HG02610 (cell line): ENCODE measurements at regions not wholly inside any gene's neighbourhood (a gene's known extent, or its start where the extent isn't known, plus 50 kb on each side); places are given as distances from the start of the nearest gene placed in this dataset.
A peak's percentile ranks its signal among the peaks of the same experiment; 100 is the strongest.

Experiments
- ATAC-seq: cut with Tn5 transposase; IDR thresholded peaks from one replicate; pipeline ENCODE4 v1.9.1; 2021; ENCODE audit warnings: mild to moderate bottlenecking, moderate library complexity; ENCODE audit not compliant: unreplicated experiment

- ATAC-seq: no peak
Observed at GRCh38 chr5:17888155-17888554, 253.9 kb downstream of the TAF11L14 start.

DNA sequence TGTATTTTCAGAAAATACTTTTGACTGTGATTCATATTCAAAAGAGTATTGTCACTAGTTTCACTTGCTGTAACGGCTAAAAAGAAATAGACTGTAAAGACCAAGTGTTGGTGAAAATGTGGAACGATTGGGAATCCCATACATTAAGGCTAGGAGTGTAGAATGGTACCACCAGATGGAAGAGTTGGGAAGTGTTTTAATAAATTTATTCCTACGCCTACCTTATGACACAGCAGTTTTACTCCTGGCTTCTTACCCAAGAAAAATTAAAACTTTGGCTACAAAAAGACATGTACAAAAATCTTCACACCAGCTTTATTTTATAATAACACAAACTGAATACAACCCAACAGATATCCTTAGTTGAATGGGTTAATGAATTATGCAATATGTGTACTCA, 256.2 kb downstream of the TAF11L14 start:
- ATAC-seq: no peak

GRCh38 chr5:17891881-17892280, 257.6 kb downstream of the TAF11L14 start:
- ATAC-seq: no peak

DNA sequence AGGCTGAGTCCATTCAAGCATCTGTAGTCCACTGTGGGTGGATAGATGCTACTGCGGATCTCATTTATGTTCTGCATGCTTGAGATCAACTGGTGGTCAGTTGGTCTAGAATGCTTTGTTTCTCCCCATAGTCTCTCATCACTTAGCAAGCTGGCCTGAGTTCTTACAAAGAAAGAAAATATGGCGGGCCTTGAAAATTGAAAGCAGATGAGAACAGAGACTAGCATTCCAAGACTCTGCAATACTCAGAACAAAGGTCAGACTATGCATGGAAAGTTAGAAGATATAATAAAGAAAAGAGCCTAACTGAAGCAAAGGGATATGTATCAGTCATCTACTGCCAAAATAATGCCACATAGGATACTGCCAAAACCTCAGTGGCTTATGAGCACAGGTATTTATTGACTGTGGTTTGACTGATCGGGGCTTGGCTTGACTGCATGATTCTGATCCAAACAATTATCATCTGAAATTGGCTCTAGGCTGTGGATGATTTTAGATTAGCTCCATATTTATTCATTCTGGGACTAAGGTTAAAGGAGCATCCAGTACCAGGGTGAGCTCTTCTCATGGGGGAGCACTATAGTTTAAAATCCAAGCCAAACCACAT, 258.9 kb downstream of the TAF11L14 start:
- ATAC-seq: no peak

- ATAC-seq: no peak
Observed at GRCh38 chr5:17895288-17896033, 261.2 kb downstream of the TAF11L14 start.

GRCh38 chr5:17896605-17897004, 262.3 kb downstream of the TAF11L14 start:
- ATAC-seq: no peak

- no peak for ATAC-seq
Observed at GRCh38 chr5:17897776-17898175, 263.5 kb downstream of the TAF11L14 start.

DNA sequence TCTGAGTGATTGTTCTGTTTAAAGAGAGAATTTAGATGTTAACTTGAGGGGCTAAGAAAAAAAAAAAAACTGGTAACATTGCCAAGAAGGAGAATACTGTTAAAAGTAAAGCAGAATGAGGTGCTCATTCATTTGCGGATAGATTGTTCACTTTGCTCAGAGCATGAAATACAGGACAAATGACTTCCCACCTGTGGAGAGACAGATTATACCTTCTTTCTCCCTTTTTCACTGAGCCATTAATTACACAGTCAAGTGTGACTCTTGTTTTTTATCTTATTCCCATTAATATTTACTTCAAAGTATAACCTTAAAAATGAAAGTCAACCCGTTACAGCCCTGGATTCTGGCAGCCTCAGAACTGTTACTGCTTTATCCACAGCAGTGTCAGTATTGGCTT, 264.5 kb downstream of the TAF11L14 start:
- ATAC-seq: no peak

DNA sequence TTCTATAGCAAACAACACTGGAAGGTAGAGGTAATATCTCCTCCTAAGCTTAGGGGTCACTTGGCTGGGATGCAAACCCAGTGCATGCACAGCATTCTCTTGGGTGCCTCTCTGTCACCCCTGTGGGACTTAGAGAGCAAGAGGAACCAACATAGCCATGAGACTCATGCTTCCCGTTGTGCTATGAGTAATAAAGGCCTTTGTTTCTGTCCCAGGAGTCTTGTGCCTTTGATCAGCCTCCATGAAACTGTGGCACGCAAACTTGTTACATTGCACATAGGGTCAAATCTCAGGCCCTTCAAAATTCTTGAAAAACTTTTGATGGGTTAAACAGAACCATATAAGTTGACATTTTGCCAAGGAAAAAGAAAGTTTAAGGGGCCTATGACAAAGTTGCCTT, 272.8 kb downstream of the TAF11L14 start:
- peak; percentile 90 for ATAC-seq

GRCh38 chr5:17910318-17910717, 276.1 kb downstream of the TAF11L14 start:
- peak; percentile 71 for ATAC-seq

DNA sequence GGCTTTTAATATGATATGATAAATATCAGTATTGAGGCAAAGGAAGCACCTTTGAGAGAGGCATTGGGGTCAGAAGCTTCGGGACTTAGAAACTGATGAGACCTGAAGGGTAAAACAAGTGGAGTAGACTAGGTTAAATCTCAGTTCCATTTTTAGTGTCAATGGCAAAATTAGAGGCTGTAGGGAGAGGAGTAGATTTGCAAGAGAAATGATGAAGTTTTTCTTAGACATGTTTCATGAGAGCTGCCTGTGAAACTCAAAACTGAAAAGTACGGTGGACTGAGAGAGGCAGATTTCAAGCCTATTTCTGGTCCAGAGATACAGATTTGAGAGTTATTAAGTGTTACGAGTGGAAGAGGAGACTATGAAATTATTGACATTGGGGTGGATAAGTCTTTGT, 278.5 kb downstream of the TAF11L14 start:
- ATAC-seq: peak; percentile 48

DNA sequence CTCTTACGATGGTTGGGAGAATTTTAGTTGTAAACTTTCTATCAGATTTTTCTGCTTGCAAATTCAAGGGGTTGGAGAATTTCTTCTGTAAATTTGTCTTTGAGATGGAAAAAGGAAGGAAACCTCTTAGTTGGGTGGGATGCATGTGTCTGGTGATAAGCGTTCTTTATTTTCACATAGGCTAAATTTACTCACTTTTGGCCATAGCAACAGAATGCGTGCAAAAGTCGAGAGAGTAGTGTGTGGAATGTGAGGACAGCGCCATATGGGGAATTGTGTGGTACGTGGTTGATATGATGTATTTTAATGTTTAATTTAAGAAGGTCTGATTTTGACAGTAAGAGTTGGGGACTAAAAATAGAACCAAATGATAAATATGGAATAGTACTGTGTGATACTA, 282.2 kb downstream of the TAF11L14 start:
- no peak for ATAC-seq

GRCh38 chr5:17917465-17917864, 283.2 kb downstream of the TAF11L14 start:
- ATAC-seq: no peak

DNA sequence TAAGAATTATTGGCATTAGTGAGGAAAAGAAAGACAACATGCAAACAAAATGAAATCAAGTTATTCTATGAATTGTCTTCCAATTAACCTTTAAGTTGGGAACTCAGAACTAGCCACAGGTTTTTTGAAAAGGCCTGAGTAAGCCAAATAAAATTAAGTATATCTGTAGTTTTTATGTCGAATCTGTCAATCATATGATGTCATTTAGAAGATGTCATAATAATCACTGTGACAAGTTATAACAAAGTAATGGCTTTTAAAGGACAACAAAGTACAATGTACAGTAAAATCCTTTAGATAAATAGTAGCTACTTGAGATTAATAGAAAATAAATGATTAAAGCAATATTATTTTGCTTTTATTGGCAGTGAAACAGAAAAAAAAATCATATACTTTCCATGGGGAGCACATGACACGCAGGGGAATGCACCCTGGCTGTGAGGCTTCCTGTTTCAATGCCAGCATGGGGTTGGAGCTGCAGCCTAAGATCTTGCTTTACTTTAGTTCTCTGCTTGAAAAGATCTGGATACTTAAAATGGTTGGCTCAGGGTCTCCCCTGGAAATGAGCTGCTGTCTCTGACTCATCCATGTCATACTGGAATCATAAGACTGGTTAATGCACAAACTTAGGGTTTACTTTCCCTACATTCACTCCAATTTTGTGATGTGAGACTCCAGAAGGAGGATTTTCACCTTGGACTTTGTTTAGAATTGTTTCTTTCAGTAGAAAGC, 284.3 kb downstream of the TAF11L14 start:
- peak; percentile 70 for ATAC-seq

DNA sequence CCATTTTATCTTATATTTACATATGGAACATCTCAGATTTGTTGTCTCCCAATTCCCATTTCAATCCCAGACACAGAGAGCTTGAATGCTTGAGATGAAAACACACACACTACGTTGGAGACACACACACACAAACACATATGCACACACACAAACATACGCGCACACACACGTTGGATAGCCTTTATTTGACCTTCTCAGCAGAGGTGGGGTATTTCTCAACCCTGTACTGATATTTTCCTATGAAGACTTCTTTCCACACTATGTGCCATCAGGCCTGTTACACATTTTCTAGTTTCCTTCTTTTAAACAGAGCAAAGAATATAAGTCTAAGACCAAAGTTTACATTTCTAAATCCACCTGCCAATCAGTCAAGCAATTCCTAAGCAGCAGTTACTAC, 291.0 kb downstream of the TAF11L14 start:
- ATAC-seq: no peak

- no peak for ATAC-seq
Observed at GRCh38 chr5:17928581-17928981, 294.3 kb downstream of the TAF11L14 start.

GRCh38 chr5:17929171-17929570, 294.9 kb downstream of the TAF11L14 start:
- no peak for ATAC-seq

- ATAC-seq: no peak
Observed at GRCh38 chr5:17930346-17930745, 296.1 kb downstream of the TAF11L14 start.

DNA sequence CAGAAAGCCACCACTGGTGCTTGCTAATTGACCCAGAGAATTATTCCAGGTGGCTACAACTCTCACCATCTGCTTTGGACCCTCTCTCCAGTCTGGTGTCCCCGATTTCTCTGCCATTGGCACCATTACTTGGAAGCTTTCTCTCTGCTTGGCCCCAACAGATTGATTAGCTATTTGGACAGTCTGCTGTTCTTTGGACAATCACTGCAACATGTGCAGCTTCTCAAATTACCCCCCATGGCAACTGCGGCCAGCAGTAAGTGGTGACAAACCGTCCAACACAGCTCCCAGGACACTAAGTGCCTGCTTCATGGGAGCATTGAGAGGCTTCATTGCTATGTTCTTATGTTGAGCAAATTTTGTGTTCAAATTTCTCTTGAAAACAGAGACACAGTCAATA, 309.8 kb downstream of the TAF11L14 start:
- no peak for ATAC-seq

GRCh38 chr5:17947029-17947428, 312.8 kb downstream of the TAF11L14 start:
- no peak for ATAC-seq

- ATAC-seq: no peak
Observed at GRCh38 chr5:17951392-17952169, 317.3 kb downstream of the TAF11L14 start.
